ENCODE measurements at regions not wholly inside any gene's neighbourhood (a gene's known extent, or its start where the extent isn't known, plus 50 kb on each side); places are given as distances from the start of the nearest gene placed in this dataset.
"Not testable (repeated sequence)": the region's sequence is repeated elsewhere in the genome, so short reads cannot be mapped to it uniquely, and the experiment has no call there.

GRCh38 chr21:10017757-10018156, 503.6 kb upstream of the TPTE start:
- H3K9me3 ChIP-seq (ENCODE audit: control insufficient read depth in 2 of 3, insufficient read depth in 1 of 3, low read length in 3 of 3); FAIRE-seq; H3K27me3 ChIP-seq (ENCODE audit: control insufficient read depth, insufficient read depth, low read length); H3K4me3 ChIP-seq (ENCODE audit: low read length in 3 of 3); H3K9ac ChIP-seq (ENCODE audit: low read length in 3 of 3); H3K27ac ChIP-seq (ENCODE audit: low read depth in 2 of 2, low read length in 2 of 2); intact Hi-C loops (cut with DNase I); H3K36me3 ChIP-seq (ENCODE audit: control insufficient read depth in 2 of 3, insufficient read depth in 3 of 3, low read length in 3 of 3); H3K4me1 ChIP-seq (ENCODE audit: control insufficient read depth in 2 of 3, insufficient read depth in 2 of 3, low read depth in 1 of 3, low read length in 3 of 3): not testable (repeated sequence)
- peak in 1 of 5 donors; percentile 40 for DNase-seq

GRCh38 chr21:10021462-10021861, 499.9 kb upstream of the TPTE start:
- DNase-seq; H3K9me3 ChIP-seq (ENCODE audit: control insufficient read depth in 2 of 3, insufficient read depth in 1 of 3, low read length in 3 of 3); H3K9ac ChIP-seq (ENCODE audit: low read length in 3 of 3); intact Hi-C loops (cut with DNase I); H3K4me1 ChIP-seq (ENCODE audit: control insufficient read depth in 2 of 3, insufficient read depth in 2 of 3, low read depth in 1 of 3, low read length in 3 of 3); H3K27ac ChIP-seq (ENCODE audit: low read depth in 2 of 2, low read length in 2 of 2); FAIRE-seq; H3K36me3 ChIP-seq (ENCODE audit: control insufficient read depth in 2 of 3, insufficient read depth in 3 of 3, low read length in 3 of 3); H3K4me3 ChIP-seq (ENCODE audit: low read length in 3 of 3); H3K27me3 ChIP-seq (ENCODE audit: control insufficient read depth, insufficient read depth, low read length): not testable (repeated sequence)

- H3K36me3 ChIP-seq (ENCODE audit: control insufficient read depth in 2 of 3, insufficient read depth in 3 of 3, low read length in 3 of 3); intact Hi-C loops (cut with DNase I); H3K9ac ChIP-seq (ENCODE audit: low read length in 3 of 3); H3K27me3 ChIP-seq (ENCODE audit: control insufficient read depth, insufficient read depth, low read length); H3K4me3 ChIP-seq (ENCODE audit: low read length in 3 of 3); DNase-seq; H3K4me1 ChIP-seq (ENCODE audit: control insufficient read depth in 2 of 3, insufficient read depth in 2 of 3, low read depth in 1 of 3, low read length in 3 of 3); H3K27ac ChIP-seq (ENCODE audit: low read depth in 2 of 2, low read length in 2 of 2); FAIRE-seq; H3K9me3 ChIP-seq (ENCODE audit: control insufficient read depth in 2 of 3, insufficient read depth in 1 of 3, low read length in 3 of 3): not testable (repeated sequence)
Measured at GRCh38 chr21:10022745-10023144, 498.6 kb upstream of the TPTE start.
